ENCODE measurements at regions not wholly inside any gene's neighbourhood (a gene's known extent, or its start where the extent isn't known, plus 50 kb on each side); places are given as distances from the start of the nearest gene placed in this dataset.

GRCh38 chr18:1627494-1627893, 722.8 kb downstream of the ADCYAP1 start:
- Histone ChIP-seq H3K27ac (replicated peaks; ENCODE audit: low read length) (no peak overlapping the region), H3K4me2 (ENCODE audit: insufficient read depth, low read length, poor library complexity, severe bottlenecking) (no peak overlapping the region), H3K9me3 (replicated peaks in 1 of 2; ENCODE audit: control insufficient read depth in 2 of 2, insufficient read depth in 1 of 2, low read depth in 1 of 2, low read length in 2 of 2) (no peaks in the 10 kb centered on the region), H3K23ac (ENCODE audit: low read depth, low read length, poor library complexity) (no peak overlapping the region), H3K4me1 (ENCODE audit: control insufficient read depth in 2 of 2, insufficient read depth in 1 of 2, low read depth in 1 of 2, low read length in 2 of 2) (no peaks in the 10 kb centered on the region), H3K36me3 (replicated peaks in 1 of 2; ENCODE audit: control insufficient read depth in 2 of 2, insufficient read depth in 2 of 2, low read length in 2 of 2) (no peaks in the 10 kb centered on the region), H2AK5ac (ENCODE audit: low read depth, low read length) (no peak overlapping the region), H3K4me3 (ENCODE audit: low read length in 2 of 2) (no peak overlapping the region), H3K18ac (ENCODE audit: low read length) (no peak overlapping the region), H2BK12ac (ENCODE audit: low read length) (no peak overlapping the region), H3K27me3 (ENCODE audit: control insufficient read depth in 3 of 3, insufficient read depth in 3 of 3, low read depth in 1 of 3, low read length in 3 of 3) (no peaks in the 10 kb centered on the region), H2BK15ac (ENCODE audit: low read length) (no peak overlapping the region), H3K14ac (ENCODE audit: low read length) (no peak overlapping the region), H4K91ac (ENCODE audit: low read depth, low read length, poor library complexity) (no peak overlapping the region), H3K4ac (ENCODE audit: low read length) (no peak overlapping the region), H2BK120ac (ENCODE audit: low read depth, low read length) (no peak overlapping the region), H2AFZ (ENCODE audit: low read length) (no peak overlapping the region), H3K79me1 (ENCODE audit: low read depth, low read length) (no peaks in the 10 kb centered on the region), H3K9ac (ENCODE audit: low read depth, low read length, poor library complexity) (no peak overlapping the region), H2BK5ac (ENCODE audit: low read length) (no peak overlapping the region), H4K8ac (ENCODE audit: low read depth, low read length) (no peak overlapping the region)
- DNase-seq (ENCODE audit: low spot score): no peak
- WGBS, 2 donors (ENCODE audit: extremely low coverage in 2 of 2, insufficient read length in 2 of 2, insufficient replicate concordance in 1 of 2): no CpG with 5 or more reads among the region's 1 CpG

- Histone ChIP-seq H4K8ac (ENCODE audit: low read depth, low read length) (no peak overlapping the region), H3K4me2 (ENCODE audit: insufficient read depth, low read length, poor library complexity, severe bottlenecking) (no peak overlapping the region), H3K9ac (ENCODE audit: low read depth, low read length, poor library complexity) (no peak overlapping the region), H3K79me1 (ENCODE audit: low read depth, low read length) (no peaks in the 10 kb centered on the region), H3K27me3 (ENCODE audit: control insufficient read depth in 3 of 3, insufficient read depth in 3 of 3, low read depth in 1 of 3, low read length in 3 of 3) (no peaks in the 10 kb centered on the region), H3K23ac (ENCODE audit: low read depth, low read length, poor library complexity) (no peak overlapping the region), H3K18ac (ENCODE audit: low read length) (no peak overlapping the region), H3K4me1 (ENCODE audit: control insufficient read depth in 2 of 2, insufficient read depth in 1 of 2, low read depth in 1 of 2, low read length in 2 of 2) (no peaks in the 10 kb centered on the region), H2AFZ (ENCODE audit: low read length) (no peak overlapping the region), H3K27ac (replicated peaks; ENCODE audit: low read length) (no peak overlapping the region), H2BK5ac (ENCODE audit: low read length) (no peak overlapping the region), H2BK15ac (ENCODE audit: low read length) (no peak overlapping the region), H3K4ac (ENCODE audit: low read length) (no peak overlapping the region), H2AK5ac (ENCODE audit: low read depth, low read length) (no peak overlapping the region), H3K36me3 (replicated peaks in 1 of 2; ENCODE audit: control insufficient read depth in 2 of 2, insufficient read depth in 2 of 2, low read length in 2 of 2) (no peaks in the 10 kb centered on the region), H3K9me3 (replicated peaks in 1 of 2; ENCODE audit: control insufficient read depth in 2 of 2, insufficient read depth in 1 of 2, low read depth in 1 of 2, low read length in 2 of 2) (no peaks in the 10 kb centered on the region), H3K4me3 (ENCODE audit: low read length in 2 of 2) (no peak overlapping the region), H2BK12ac (ENCODE audit: low read length) (no peak overlapping the region), H3K14ac (ENCODE audit: low read length) (no peak overlapping the region), H4K91ac (ENCODE audit: low read depth, low read length, poor library complexity) (no peak overlapping the region), H2BK120ac (ENCODE audit: low read depth, low read length) (no peak overlapping the region)
- no CpG with 5 or more reads among the region's 2 CpGs for WGBS, 2 donors (ENCODE audit: extremely low coverage in 2 of 2, insufficient read length in 2 of 2, insufficient replicate concordance in 1 of 2)
- no peak for DNase-seq (ENCODE audit: low spot score)
Measured at GRCh38 chr18:1648712-1649111, 744.0 kb downstream of the ADCYAP1 start.

GRCh38 chr18:1652018-1652417, 747.3 kb downstream of the ADCYAP1 start:
- Histone ChIP-seq H3K9me3 (replicated peaks in 1 of 2; ENCODE audit: control insufficient read depth in 2 of 2, insufficient read depth in 1 of 2, low read depth in 1 of 2, low read length in 2 of 2) (no peaks in the 10 kb centered on the region), H3K4me3 (ENCODE audit: low read length in 2 of 2) (no peak overlapping the region), H2BK15ac (ENCODE audit: low read length) (no peak overlapping the region), H3K27me3 (ENCODE audit: control insufficient read depth in 3 of 3, insufficient read depth in 3 of 3, low read depth in 1 of 3, low read length in 3 of 3) (no peaks in the 10 kb centered on the region), H2AK5ac (ENCODE audit: low read depth, low read length) (no peak overlapping the region), H4K8ac (ENCODE audit: low read depth, low read length) (no peak overlapping the region), H2AFZ (ENCODE audit: low read length) (no peak overlapping the region), H3K4me1 (ENCODE audit: control insufficient read depth in 2 of 2, insufficient read depth in 1 of 2, low read depth in 1 of 2, low read length in 2 of 2) (no peaks in the 10 kb centered on the region), H3K23ac (ENCODE audit: low read depth, low read length, poor library complexity) (no peak overlapping the region), H3K18ac (ENCODE audit: low read length) (no peak overlapping the region), H2BK120ac (ENCODE audit: low read depth, low read length) (no peak overlapping the region), H2BK5ac (ENCODE audit: low read length) (no peak overlapping the region), H2BK12ac (ENCODE audit: low read length) (no peak overlapping the region), H3K79me1 (ENCODE audit: low read depth, low read length) (no peaks in the 10 kb centered on the region), H3K36me3 (replicated peaks in 1 of 2; ENCODE audit: control insufficient read depth in 2 of 2, insufficient read depth in 2 of 2, low read length in 2 of 2) (no peaks in the 10 kb centered on the region), H3K4me2 (ENCODE audit: insufficient read depth, low read length, poor library complexity, severe bottlenecking) (no peak overlapping the region), H4K91ac (ENCODE audit: low read depth, low read length, poor library complexity) (no peak overlapping the region), H3K9ac (ENCODE audit: low read depth, low read length, poor library complexity) (no peak overlapping the region), H3K27ac (replicated peaks; ENCODE audit: low read length) (no peak overlapping the region), H3K4ac (ENCODE audit: low read length) (no peak overlapping the region), H3K14ac (ENCODE audit: low read length) (no peak overlapping the region)
- no peak for DNase-seq (ENCODE audit: low spot score)
- no CpG with 5 or more reads among the region's 2 CpGs for WGBS, 2 donors (ENCODE audit: extremely low coverage in 2 of 2, insufficient read length in 2 of 2, insufficient replicate concordance in 1 of 2)

- Histone ChIP-seq H2BK5ac (ENCODE audit: low read length) (no peak overlapping the region), H2BK15ac (ENCODE audit: low read length) (no peak overlapping the region), H3K27me3 (ENCODE audit: control insufficient read depth in 3 of 3, insufficient read depth in 3 of 3, low read depth in 1 of 3, low read length in 3 of 3) (no peaks in the 10 kb centered on the region), H3K4ac (ENCODE audit: low read length) (no peak overlapping the region), H2BK12ac (ENCODE audit: low read length) (no peak overlapping the region), H3K4me3 (ENCODE audit: low read length in 2 of 2) (no peak overlapping the region), H3K27ac (replicated peaks; ENCODE audit: low read length) (no peak overlapping the region), H3K4me1 (ENCODE audit: control insufficient read depth in 2 of 2, insufficient read depth in 1 of 2, low read depth in 1 of 2, low read length in 2 of 2) (no peaks in the 10 kb centered on the region), H2AK5ac (ENCODE audit: low read depth, low read length) (no peak overlapping the region), H3K14ac (ENCODE audit: low read length) (no peak overlapping the region), H3K9me3 (replicated peaks in 1 of 2; ENCODE audit: control insufficient read depth in 2 of 2, insufficient read depth in 1 of 2, low read depth in 1 of 2, low read length in 2 of 2) (no peaks in the 10 kb centered on the region), H4K91ac (ENCODE audit: low read depth, low read length, poor library complexity) (no peak overlapping the region), H3K36me3 (replicated peaks in 1 of 2; ENCODE audit: control insufficient read depth in 2 of 2, insufficient read depth in 2 of 2, low read length in 2 of 2) (no peaks in the 10 kb centered on the region), H3K9ac (ENCODE audit: low read depth, low read length, poor library complexity) (no peak overlapping the region), H3K79me1 (ENCODE audit: low read depth, low read length) (no peaks in the 10 kb centered on the region), H4K8ac (ENCODE audit: low read depth, low read length) (no peak overlapping the region), H3K23ac (ENCODE audit: low read depth, low read length, poor library complexity) (no peak overlapping the region), H2AFZ (ENCODE audit: low read length) (no peak overlapping the region), H3K4me2 (ENCODE audit: insufficient read depth, low read length, poor library complexity, severe bottlenecking) (no peak overlapping the region), H2BK120ac (ENCODE audit: low read depth, low read length) (no peak overlapping the region), H3K18ac (ENCODE audit: low read length) (no peak overlapping the region)
- DNase-seq (ENCODE audit: low spot score): no peak
- no CpG with 5 or more reads among the region's 4 CpGs for WGBS, 2 donors (ENCODE audit: extremely low coverage in 2 of 2, insufficient read length in 2 of 2, insufficient replicate concordance in 1 of 2)
Measured at GRCh38 chr18:1653873-1654272, 749.2 kb downstream of the ADCYAP1 start.
